ENCODE measurements at regions not wholly inside any gene's neighbourhood (a gene's known extent, or its start where the extent isn't known, plus 50 kb on each side); places are given as distances from the start of the nearest gene placed in this dataset.
"Not testable (repeated sequence)": the region's sequence is repeated elsewhere in the genome, so short reads cannot be mapped to it uniquely, and the experiment has no call there.

DNA sequence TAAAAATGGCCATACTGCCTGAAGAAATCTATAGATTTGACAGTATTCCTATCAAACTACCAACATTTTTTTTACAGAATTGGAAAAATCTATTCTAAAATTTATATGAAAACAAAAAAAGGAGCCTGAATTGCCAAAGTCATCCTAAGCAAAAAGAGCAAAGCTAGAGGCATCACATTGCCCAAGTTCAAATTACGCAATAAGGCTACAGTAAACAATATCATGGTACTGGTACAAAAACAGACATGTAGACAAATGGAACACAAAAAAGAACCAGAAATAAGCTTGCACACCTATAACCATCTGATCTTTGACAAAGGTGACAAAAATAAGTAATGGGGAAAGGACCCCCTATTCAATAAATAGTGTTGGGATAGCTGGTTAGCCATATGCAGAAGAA, 50.2 kb upstream of the THSD7B start:
- H3K9me3 Mint-ChIP-seq (ENCODE audit: low read depth): no peaks in the 10 kb centered on the region
- no peaks in the 10 kb centered on the region for H3K27me3 Mint-ChIP-seq
- H3K4me1 Mint-ChIP-seq: no peaks in the 10 kb centered on the region
- no peak overlapping the region for H3K27ac Mint-ChIP-seq
- no peaks in the 10 kb centered on the region for H3K36me3 Mint-ChIP-seq (ENCODE audit: low read depth)
- ATAC-seq (no peak), DNase-seq (no peak)
- no peak overlapping the region for H3K4me3 Mint-ChIP-seq
- ChIA-PET POLR2A (no interaction called here), CTCF (no interaction called here)
- intact Hi-C loops (cut with DNase I, micrococcal nuclease): no loop called here

DNA sequence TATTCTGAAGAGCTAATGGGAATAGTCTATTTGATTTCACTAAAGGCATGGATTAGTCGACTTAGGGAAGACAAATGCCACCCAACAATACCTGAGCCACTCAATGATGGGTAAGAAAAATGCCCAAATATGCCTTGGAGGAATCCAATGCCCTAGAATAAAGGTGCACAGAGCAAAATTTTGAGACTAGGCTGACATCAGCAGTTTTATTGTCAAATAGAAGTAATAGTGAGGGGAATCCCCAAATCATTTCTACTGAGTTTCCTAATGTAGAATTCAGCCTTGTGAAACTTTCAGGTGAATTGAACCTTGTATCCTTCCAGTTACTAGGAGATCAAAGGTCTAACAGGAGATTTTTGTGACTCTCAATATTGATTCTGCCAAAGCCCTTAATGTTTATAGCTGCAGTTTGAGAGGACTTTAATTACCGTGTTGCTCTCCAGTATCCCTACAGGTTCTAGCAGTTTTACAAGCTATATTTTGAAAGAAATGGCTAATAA, 50.8 kb upstream of the THSD7B start:
- H3K4me3 Mint-ChIP-seq: no peak overlapping the region
- no peaks in the 10 kb centered on the region for H3K9me3 Mint-ChIP-seq (ENCODE audit: low read depth)
- POLR2A ChIA-PET: no interaction called here
- ATAC-seq (no peak), DNase-seq (no peak)
- H3K4me1 Mint-ChIP-seq: no peaks in the 10 kb centered on the region
- intact Hi-C loops (cut with DNase I, micrococcal nuclease): no loop called here
- H3K36me3 Mint-ChIP-seq (ENCODE audit: low read depth): no peaks in the 10 kb centered on the region
- CTCF ChIA-PET: no interaction called here
- H3K27me3 Mint-ChIP-seq: no peaks in the 10 kb centered on the region
- no peak overlapping the region for H3K27ac Mint-ChIP-seq

- Mint-ChIP-seq H3K27me3 (no peaks in the 10 kb centered on the region), H3K36me3 (ENCODE audit: low read depth) (no peaks in the 10 kb centered on the region), H3K9me3 (ENCODE audit: low read depth) (no peaks in the 10 kb centered on the region), H3K4me3 (no peak overlapping the region), H3K4me1 (no peaks in the 10 kb centered on the region), H3K27ac (no peak overlapping the region)
- ATAC-seq (no peak), DNase-seq (no peak)
- POLR2A ChIA-PET: no interaction called here
- CTCF ChIA-PET: no interaction called here
- intact Hi-C loops (cut with DNase I, micrococcal nuclease): no loop called here
These were observed 51.6 kb upstream of the THSD7B start for GRCh38 chr2:136713739-136714138.

DNA sequence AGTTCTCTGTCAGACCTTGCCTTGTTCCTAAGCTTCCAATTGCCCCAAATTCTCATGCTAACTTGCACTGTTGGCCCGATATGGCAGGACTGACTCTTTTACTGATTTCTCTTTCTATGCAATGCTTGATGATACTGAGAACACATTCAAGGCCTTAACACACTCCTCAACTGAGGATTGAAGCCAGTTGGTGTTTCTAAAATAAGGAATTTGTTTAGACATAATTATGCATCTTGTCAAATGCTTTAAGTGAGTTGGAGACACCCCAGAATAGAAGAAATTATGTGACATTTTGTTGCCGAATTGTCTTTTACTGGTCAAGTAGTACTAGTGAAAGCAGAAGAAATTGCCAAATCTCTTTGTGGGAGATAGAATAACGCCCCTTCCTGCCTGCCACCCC, 60.0 kb upstream of the THSD7B start:
- Mint-ChIP-seq H3K27ac (no peak overlapping the region), H3K4me1 (no peaks in the 10 kb centered on the region), H3K9me3 (ENCODE audit: low read depth) (peaks cover 6% of the 10 kb centered on the region), H3K27me3 (peaks cover 2% of the 10 kb centered on the region), H3K4me3 (no peak overlapping the region), H3K36me3 (ENCODE audit: low read depth) (no peaks in the 10 kb centered on the region)
- ChIA-PET CTCF (no interaction called here), POLR2A (no interaction called here)
- ATAC-seq: no peak
- DNase-seq: no peak
- intact Hi-C loops (cut with DNase I, micrococcal nuclease): no loop called here

DNA sequence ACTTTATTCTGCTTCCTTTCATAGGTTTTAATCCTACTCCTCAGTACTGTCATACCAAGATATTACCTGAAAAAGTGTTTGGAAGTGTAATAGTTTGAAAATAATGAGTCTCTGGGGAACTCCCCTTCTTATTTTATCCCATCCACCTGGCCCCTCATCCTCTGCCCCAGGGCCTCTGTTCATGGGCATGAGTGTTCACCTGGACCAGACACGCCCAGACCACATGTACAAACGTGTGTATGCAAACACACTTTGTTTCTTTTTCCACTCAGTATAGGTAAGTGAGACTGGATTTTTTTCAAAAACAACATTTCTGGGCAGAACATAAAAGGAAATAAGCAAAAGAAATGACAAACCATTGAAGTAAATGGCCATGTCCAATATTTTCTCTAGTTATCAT, 62.1 kb upstream of the THSD7B start:
- Mint-ChIP-seq H3K4me1 (no peaks in the 10 kb centered on the region), H3K27me3 (peaks cover 2% of the 10 kb centered on the region), H3K36me3 (ENCODE audit: low read depth) (no peaks in the 10 kb centered on the region), H3K9me3 (ENCODE audit: low read depth) (peaks cover 11% of the 10 kb centered on the region), H3K4me3 (no peak overlapping the region), H3K27ac (no peak overlapping the region)
- DNase-seq (no peak), ATAC-seq (no peak)
- CTCF ChIA-PET: no interaction called here
- POLR2A ChIA-PET: no interaction called here
- intact Hi-C loops (cut with DNase I, micrococcal nuclease): no loop called here

- ChIA-PET POLR2A (no interaction called here), CTCF (no interaction called here)
- no peak overlapping the region for H3K27ac Mint-ChIP-seq
- H3K4me1 Mint-ChIP-seq: no peaks in the 10 kb centered on the region
- DNase-seq (no peak), ATAC-seq (no peak)
- no peaks in the 10 kb centered on the region for H3K36me3 Mint-ChIP-seq (ENCODE audit: low read depth)
- peaks cover 5% of the 10 kb centered on the region for H3K9me3 Mint-ChIP-seq (ENCODE audit: low read depth)
- H3K27me3 Mint-ChIP-seq: no peaks in the 10 kb centered on the region
- H3K4me3 Mint-ChIP-seq: no peak overlapping the region
- intact Hi-C loops (cut with DNase I, micrococcal nuclease): no loop called here
These were observed 68.9 kb upstream of the THSD7B start for GRCh38 chr2:136696438-136696837.

DNA sequence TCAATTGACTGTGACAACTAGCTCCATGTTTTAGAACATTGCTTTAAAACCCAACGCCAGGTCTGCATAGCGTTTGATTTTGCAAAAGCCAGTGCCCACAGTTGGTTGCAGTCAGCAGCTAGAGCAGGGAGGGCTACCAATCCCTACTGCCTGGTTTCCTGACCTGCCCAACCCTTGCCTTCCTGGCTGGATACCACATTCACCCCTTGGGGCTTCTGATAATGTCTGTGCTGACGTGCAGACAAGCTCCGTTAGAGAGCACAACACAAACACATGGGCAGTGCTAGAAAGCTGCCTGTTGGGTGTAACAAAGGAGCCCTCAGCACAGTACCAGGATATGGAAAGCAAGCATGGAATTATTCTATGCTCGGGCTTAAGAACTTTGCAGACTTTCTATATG, 71.4 kb upstream of the THSD7B start:
- CTCF ChIA-PET: interaction anchor here (1.2 kb wide), 1 partner anchor 488 kb away, joined by 3 read pairs; no protein-coding TSS in a partner anchor

DNA sequence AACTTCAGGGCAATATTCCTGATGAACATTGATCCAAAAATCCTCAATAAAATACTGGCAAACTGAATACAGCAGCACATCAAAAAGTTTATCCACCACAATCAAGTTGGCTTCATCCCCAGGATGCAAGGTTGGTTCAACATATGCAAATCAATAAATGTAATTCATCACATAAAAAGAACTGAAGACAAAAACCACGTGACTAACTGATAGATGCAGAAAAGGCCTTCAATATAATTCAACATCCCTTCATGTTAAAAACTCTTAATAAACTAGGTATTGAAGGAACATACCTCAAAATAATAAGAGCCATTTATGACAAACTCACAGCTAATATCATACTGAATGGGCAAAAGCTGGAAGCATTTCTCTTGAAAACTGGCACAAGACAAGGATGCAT, 85.3 kb upstream of the THSD7B start:
- H3K27ac Mint-ChIP-seq; H3K4me3 Mint-ChIP-seq; intact Hi-C loops (cut with DNase I, micrococcal nuclease); H3K9me3 Mint-ChIP-seq (ENCODE audit: low read depth); CTCF ChIA-PET; H3K36me3 Mint-ChIP-seq (ENCODE audit: low read depth); H3K27me3 Mint-ChIP-seq; H3K4me1 Mint-ChIP-seq; DNase-seq; POLR2A ChIA-PET; ATAC-seq: not testable (repeated sequence)

More for the DNA sequence above, 71.4 kb upstream of the THSD7B start:
- Mint-ChIP-seq H3K27me3 (no peaks in the 10 kb centered on the region), H3K9me3 (ENCODE audit: low read depth) (peaks cover 4% of the 10 kb centered on the region), H3K27ac (no peak overlapping the region), H3K36me3 (ENCODE audit: low read depth) (no peaks in the 10 kb centered on the region), H3K4me1 (no peaks in the 10 kb centered on the region), H3K4me3 (no peak overlapping the region)
- DNase-seq (no peak), ATAC-seq (no peak)
- POLR2A ChIA-PET: interaction anchor here (0.6 kb wide), 1 partner anchor 29 kb away, joined by 4 read pairs; no protein-coding TSS in a partner anchor
- intact Hi-C loops (cut with DNase I, micrococcal nuclease): no loop called here

DNA sequence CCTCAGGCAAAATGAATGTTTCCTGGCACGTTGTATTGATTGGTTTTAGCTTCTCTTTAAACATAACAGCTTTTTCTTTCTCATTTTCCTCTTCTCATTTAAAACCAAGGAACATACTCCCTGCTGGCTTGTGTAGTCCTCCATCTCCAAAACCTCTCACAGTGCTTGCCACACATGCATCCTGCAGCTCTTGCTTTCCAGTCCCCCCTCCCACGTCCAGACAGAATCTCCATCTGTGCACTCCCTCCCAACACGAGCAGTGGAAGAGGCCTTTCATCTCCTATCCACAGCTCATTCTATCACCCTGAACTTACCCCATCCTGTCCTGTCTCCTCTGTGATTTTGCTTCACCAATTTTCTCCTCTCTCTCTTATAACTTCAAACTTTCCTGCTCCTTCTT, 99.6 kb upstream of the THSD7B start:
- Mint-ChIP-seq H3K9me3 (ENCODE audit: low read depth) (no peaks in the 10 kb centered on the region), H3K36me3 (ENCODE audit: low read depth) (no peaks in the 10 kb centered on the region), H3K4me1 (no peaks in the 10 kb centered on the region), H3K4me3 (no peak overlapping the region), H3K27ac (no peak overlapping the region), H3K27me3 (peaks cover 2% of the 10 kb centered on the region)
- ChIA-PET CTCF (no interaction called here), POLR2A (no interaction called here)
- ATAC-seq: no peak
- DNase-seq: no peak
- intact Hi-C loops (cut with DNase I, micrococcal nuclease): no loop called here

- Mint-ChIP-seq H3K27ac (no peak overlapping the region), H3K27me3 (peaks cover 2% of the 10 kb centered on the region), H3K9me3 (ENCODE audit: low read depth) (no peaks in the 10 kb centered on the region), H3K4me3 (no peak overlapping the region), H3K36me3 (ENCODE audit: low read depth) (no peaks in the 10 kb centered on the region), H3K4me1 (no peaks in the 10 kb centered on the region)
- intact Hi-C loops (cut with DNase I, micrococcal nuclease): no loop called here
- CTCF ChIA-PET: no interaction called here
- POLR2A ChIA-PET: interaction anchor here (0.6 kb wide), 1 partner anchor 29 kb away, joined by 4 read pairs; no protein-coding TSS in a partner anchor
- DNase-seq (no peak), ATAC-seq (no peak)
These were observed 100.5 kb upstream of the THSD7B start for GRCh38 chr2:136664713-136665405.

GRCh38 chr2:136658201-136658600, 107.1 kb upstream of the THSD7B start:
- no peaks in the 10 kb centered on the region for H3K36me3 Mint-ChIP-seq (ENCODE audit: low read depth)
- intact Hi-C loops (cut with DNase I, micrococcal nuclease): loop anchor here in 1 of 2 experiments (10.0 kb wide), 1 partner anchor 233 kb away; no protein-coding TSS in a partner anchor
- no peaks in the 10 kb centered on the region for H3K4me1 Mint-ChIP-seq
- peaks cover 15% of the 10 kb centered on the region for H3K27me3 Mint-ChIP-seq
- ATAC-seq: no peak
- no peak overlapping the region for H3K4me3 Mint-ChIP-seq
- no peaks in the 10 kb centered on the region for H3K9me3 Mint-ChIP-seq (ENCODE audit: low read depth)
- no peak overlapping the region for H3K27ac Mint-ChIP-seq
- CTCF ChIA-PET: interaction anchor here (0.8 kb wide), 1 partner anchor 9 kb away, joined by 3 read pairs; no protein-coding TSS in a partner anchor
- POLR2A ChIA-PET: no interaction called here
- DNase-seq: no peak

DNA sequence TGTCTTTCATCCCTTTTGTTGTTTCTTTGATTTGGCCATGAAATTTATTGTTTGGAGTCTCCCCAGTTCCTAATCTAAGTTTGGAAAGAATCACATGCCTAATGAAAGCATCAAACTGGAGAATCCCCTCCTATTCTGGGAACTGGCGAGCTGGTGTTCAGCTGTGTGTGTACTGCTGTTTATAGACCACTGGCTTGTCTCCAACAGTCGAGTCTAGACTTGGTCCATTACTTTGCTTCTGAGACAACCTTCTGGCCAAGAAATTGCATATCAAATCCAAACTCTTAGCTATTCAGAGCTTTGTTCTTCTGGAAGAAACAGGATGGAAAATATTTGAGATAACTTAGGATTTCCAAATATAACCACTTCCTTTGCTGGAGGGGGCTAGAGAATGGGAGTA, 111.5 kb upstream of the THSD7B start:
- no peaks in the 10 kb centered on the region for H3K4me1 Mint-ChIP-seq
- ATAC-seq (no peak), DNase-seq (no peak)
- no peaks in the 10 kb centered on the region for H3K9me3 Mint-ChIP-seq (ENCODE audit: low read depth)
- H3K27me3 Mint-ChIP-seq: peaks cover 12% of the 10 kb centered on the region
- ChIA-PET POLR2A (no interaction called here), CTCF (no interaction called here)
- intact Hi-C loops (cut with DNase I, micrococcal nuclease): loop anchor here in 1 of 2 experiments (10.0 kb wide), 1 partner anchor 229 kb away; no protein-coding TSS in a partner anchor
- no peak overlapping the region for H3K27ac Mint-ChIP-seq
- H3K4me3 Mint-ChIP-seq: no peak overlapping the region
- no peaks in the 10 kb centered on the region for H3K36me3 Mint-ChIP-seq (ENCODE audit: low read depth)

Measured in activated CD4-positive, alpha-beta T cell treated with anti-CD3 and anti-CD28 coated beads for 36 hours (primary cell).